ENCODE measurements at regions not wholly inside any gene's neighbourhood (a gene's known extent, or its start where the extent isn't known, plus 50 kb on each side); places are given as distances from the start of the nearest gene placed in this dataset.

GRCh38 chr10:53003094-53003493, 230.5 kb upstream of the MBL2 start:
- DNase-seq (ENCODE audit: low read depth) = no peak

GRCh38 chr10:52999681-53000080, 227.1 kb upstream of the MBL2 start:
- DNase-seq (ENCODE audit: low read depth) = no peak

- no peak for DNase-seq (ENCODE audit: low read depth)
Measured at GRCh38 chr10:52999258-52999657, 226.7 kb upstream of the MBL2 start.

GRCh38 chr10:52997007-52997406, 224.4 kb upstream of the MBL2 start:
- no peak for DNase-seq (ENCODE audit: low read depth)

GRCh38 chr10:52994370-52994769, 221.8 kb upstream of the MBL2 start:
- DNase-seq (ENCODE audit: low read depth) = no peak

GRCh38 chr10:52993109-52993508, 220.5 kb upstream of the MBL2 start:
- DNase-seq (ENCODE audit: low read depth) = no peak

GRCh38 chr10:52992567-52992966, 220.0 kb upstream of the MBL2 start:
- no peak for DNase-seq (ENCODE audit: low read depth)

- DNase-seq (ENCODE audit: low read depth) = no peak
Measured at GRCh38 chr10:52988923-52989322, 216.3 kb upstream of the MBL2 start.

GRCh38 chr10:52986125-52986524, 213.5 kb upstream of the MBL2 start:
- no peak for DNase-seq (ENCODE audit: low read depth)

- DNase-seq (ENCODE audit: low read depth) = no peak
Measured at GRCh38 chr10:52984169-52984568, 211.6 kb upstream of the MBL2 start.

GRCh38 chr10:52979295-52979990, 206.9 kb upstream of the MBL2 start:
- no peak for DNase-seq (ENCODE audit: low read depth)

GRCh38 chr10:52977581-52977980, 205.0 kb upstream of the MBL2 start:
- no peak for DNase-seq (ENCODE audit: low read depth)

GRCh38 chr10:52967806-52968795, 195.5 kb upstream of the MBL2 start:
- DNase-seq (ENCODE audit: low read depth) = no peak

- no peak for DNase-seq (ENCODE audit: low read depth)
Measured at GRCh38 chr10:52966904-52967303, 194.3 kb upstream of the MBL2 start.

- DNase-seq (ENCODE audit: low read depth) = no peak
Measured at GRCh38 chr10:52965938-52966401, 193.4 kb upstream of the MBL2 start.

GRCh38 chr10:52965509-52965908, 192.9 kb upstream of the MBL2 start:
- DNase-seq (ENCODE audit: low read depth) = no peak

GRCh38 chr10:52961323-52961722, 188.7 kb upstream of the MBL2 start:
- no peak for DNase-seq (ENCODE audit: low read depth)

GRCh38 chr10:52959810-52960209, 187.2 kb upstream of the MBL2 start:
- no peak for DNase-seq (ENCODE audit: low read depth)

GRCh38 chr10:52956861-52957260, 184.3 kb upstream of the MBL2 start:
- no peak for DNase-seq (ENCODE audit: low read depth)

GRCh38 chr10:52956461-52956860, 183.9 kb upstream of the MBL2 start:
- DNase-seq (ENCODE audit: low read depth) = no peak

- no peak for DNase-seq (ENCODE audit: low read depth)
Measured at GRCh38 chr10:52955337-52955736, 182.8 kb upstream of the MBL2 start.

- DNase-seq (ENCODE audit: low read depth) = no peak
Measured at GRCh38 chr10:52954407-52954806, 181.8 kb upstream of the MBL2 start.

GRCh38 chr10:52952391-52953055, 179.9 kb upstream of the MBL2 start:
- DNase-seq (ENCODE audit: low read depth) = no peak

All from GM04503 (cell line).